Esophagus squamous epithelium (tissue), 4 donors: ENCODE measurements at regions not wholly inside any gene's neighbourhood (a gene's known extent, or its start where the extent isn't known, plus 50 kb on each side); places are given as distances from the start of the nearest gene placed in this dataset.

Source experiments
- CTCF ChIP-seq, 6 experiments: fragments of 450-650 bp in 4 of 6; fragments of 200-600 bp in 2 of 6; sonication (generic) in 2 of 6; IDR thresholded peaks; one replicate each; pipeline ENCODE4 v1.5.1; 2016 to 2019; ENCODE audit warnings: antibody characterized with exemption in 6 of 6, mild to moderate bottlenecking in 4 of 6, moderate library complexity in 4 of 6
- POLR2A ChIP-seq, 4 donors: fragments of 450-650 bp; IDR thresholded peaks; one replicate each; pipeline ENCODE4 v1.6.1; 2017; ENCODE audit warnings: antibody characterized with exemption in 4 of 4, mild to moderate bottlenecking in 4 of 4, moderate library complexity in 3 of 4

GRCh38 chr13:86383151-86383550 is 583.9 kb upstream of the SLITRK6 start:
- no peak for TF ChIP-seq CTCF (IDR thresholded peaks at IDR 0.05)
- TF ChIP-seq POLR2A (IDR thresholded peaks at IDR 0.05), result no peak
